H9 (cell line): ENCODE measurements at regions not wholly inside any gene's neighbourhood (a gene's known extent, or its start where the extent isn't known, plus 50 kb on each side); places are given as distances from the start of the nearest gene placed in this dataset.

Experiments
- DNase-seq: peaks from one replicate; pipeline ENCODE4 v3.0.0-alpha.2; 2017
- H2AFZ ChIP-seq: one replicate; pipeline ENCODE4 v1.6.1; 2013; ENCODE audit warnings: mild to moderate bottlenecking, low read length, control low read depth, moderate library complexity
- H2AK5ac ChIP-seq: 2 replicates; pipeline ENCODE4 v1.6.1; 2013; ENCODE audit warnings: low read length, control low read depth, mixed read lengths; ENCODE audit not compliant: insufficient read length
- H2BK120ac ChIP-seq: one replicate; pipeline ENCODE4 v1.6.1; 2013; ENCODE audit warnings: low read depth, mild to moderate bottlenecking, low read length, control low read depth, inconsistent platforms; ENCODE audit not compliant: poor library complexity, severe bottlenecking
- H2BK12ac ChIP-seq: 2 replicates; pipeline ENCODE4 v1.6.1; 2013; ENCODE audit warnings: low read length, control low read depth, mixed read lengths, low read depth; ENCODE audit not compliant: insufficient read length
- H2BK15ac ChIP-seq: 2 replicates; pipeline ENCODE4 v1.6.1; 2013; ENCODE audit warnings: low read depth, low read length, control low read depth
- H2BK20ac ChIP-seq: one replicate; pipeline ENCODE4 v1.6.1; 2013; ENCODE audit warnings: low read depth, mild to moderate bottlenecking, low read length, control low read depth, inconsistent platforms; ENCODE audit not compliant: poor library complexity, severe bottlenecking
- H2BK5ac ChIP-seq: 2 replicates; pipeline ENCODE4 v1.6.1; 2013; ENCODE audit warnings: low read length, control low read depth, mixed read lengths; ENCODE audit not compliant: insufficient read length
- H3K14ac ChIP-seq: 2 replicates; pipeline ENCODE4 v1.6.1; 2013; ENCODE audit warnings: low read length, control low read depth; ENCODE audit not compliant: insufficient read depth
- H3K18ac ChIP-seq: 2 replicates; pipeline ENCODE4 v1.6.1; 2013; ENCODE audit warnings: low read depth, mild to moderate bottlenecking, mixed read lengths, low read length, control low read depth; ENCODE audit not compliant: insufficient read length
- H3K23ac ChIP-seq: 2 replicates; pipeline ENCODE4 v1.6.1; 2013; ENCODE audit warnings: low read length, control low read depth, mixed read lengths, low read depth; ENCODE audit not compliant: insufficient read length
- H3K23me2 ChIP-seq: 2 replicates; pipeline ENCODE4 v1.6.1; 2013; ENCODE audit warnings: low read depth, mild to moderate bottlenecking, mixed read lengths, low read length, control low read depth; ENCODE audit not compliant: insufficient read length, poor library complexity, severe bottlenecking
- H3K27ac ChIP-seq: 2 replicates; pipeline ENCODE4 v1.5.1; 2013; ENCODE audit warnings: low read length, control low read depth, mixed read lengths, low read depth; ENCODE audit not compliant: insufficient read length
- H3K27me3 ChIP-seq: 2 replicates; pipeline ENCODE4 v1.6.1; 2013; ENCODE audit warnings: low read length, control low read depth, inconsistent platforms; ENCODE audit not compliant: insufficient read depth
- H3K4ac ChIP-seq: 2 replicates; pipeline ENCODE4 v1.6.1; 2013; ENCODE audit warnings: low read depth, mild to moderate bottlenecking, control low read depth, inconsistent platforms, low read length, moderate library complexity
- H3K4me1 ChIP-seq: 2 replicates; pipeline ENCODE4 v1.6.1; 2013; ENCODE audit warnings: low read length, control low read depth, inconsistent platforms; ENCODE audit not compliant: insufficient read depth
- H3K4me2 ChIP-seq: 2 replicates; pipeline ENCODE4 v1.6.1; 2013; ENCODE audit warnings: low read length, control low read depth, mixed read lengths; ENCODE audit not compliant: insufficient read length, insufficient read depth
- H3K56ac ChIP-seq: 2 replicates; pipeline ENCODE4 v1.6.1; 2013; ENCODE audit warnings: low read depth, mild to moderate bottlenecking, mixed read lengths, low read length, control low read depth; ENCODE audit not compliant: insufficient read length
- H3K79me1 ChIP-seq: 2 replicates; pipeline ENCODE4 v1.6.1; 2013; ENCODE audit warnings: low read depth, mild to moderate bottlenecking, moderate library complexity, low read length, control low read depth, inconsistent platforms; ENCODE audit not compliant: insufficient read depth, poor library complexity, severe bottlenecking
- H3K79me2 ChIP-seq: 2 replicates; pipeline ENCODE4 v1.6.1; 2013; ENCODE audit warnings: low read length, control low read depth, inconsistent platforms; ENCODE audit not compliant: insufficient read depth
- H3K9ac ChIP-seq: 2 replicates; pipeline ENCODE4 v1.6.1; 2013; ENCODE audit warnings: low read length, control low read depth, mixed read lengths; ENCODE audit not compliant: insufficient read length; ENCODE audit errors: extremely low read depth
- H3K9me3 ChIP-seq: one replicate; pipeline ENCODE4 v1.6.1; 2013; ENCODE audit warnings: low read depth, low read length, inconsistent platforms; ENCODE audit not compliant: control insufficient read depth
- H3T11ph ChIP-seq: one replicate; pipeline ENCODE4 v1.6.1; 2013; ENCODE audit warnings: mild to moderate bottlenecking, low read length, control low read depth, inconsistent platforms
- H4K20me1 ChIP-seq: one replicate; pipeline ENCODE4 v1.6.1; 2013; ENCODE audit not compliant: control insufficient read depth, insufficient read length, insufficient read depth
- H4K5ac ChIP-seq: 2 replicates; pipeline ENCODE4 v1.6.1; 2013; ENCODE audit warnings: low read depth, mild to moderate bottlenecking, mixed read lengths, low read length, control low read depth; ENCODE audit not compliant: insufficient read length
- H4K8ac ChIP-seq: replicated peaks from 2 replicates; pipeline ENCODE4 v1.6.1; 2013; ENCODE audit warnings: low read length, control low read depth, mixed read lengths, low read depth; ENCODE audit not compliant: insufficient read length
- H4K91ac ChIP-seq: 2 replicates; pipeline ENCODE4 v1.6.1; 2013; ENCODE audit warnings: low read depth, mild to moderate bottlenecking, moderate library complexity, mixed read lengths, low read length, control low read depth; ENCODE audit not compliant: insufficient read length
- H3K27ac Mint-ChIP-seq, 3 experiments: 2 replicates in 2 of 3; 3 replicates in 1 of 3; pipeline ENCODE4 v1.8.0; 2020 to 2021; ENCODE audit warnings: mixed read lengths in 3 of 3, mild to moderate bottlenecking in 1 of 3, moderate library complexity in 1 of 3
- H3K27me3 Mint-ChIP-seq: 2 replicates; pipeline ENCODE4 v1.8.0; 2021; ENCODE audit warnings: low read depth, mild to moderate bottlenecking, moderate library complexity, mixed read lengths
- H3K36me3 Mint-ChIP-seq, 3 experiments: 2 replicates in 2 of 3; 3 replicates in 1 of 3; pipeline ENCODE4 v1.8.0; 2020 to 2021; ENCODE audit warnings: low read depth in 3 of 3, mixed read lengths in 3 of 3; ENCODE audit not compliant: insufficient read depth in 1 of 3
- H3K4me1 Mint-ChIP-seq, 2 experiments: 2 replicates each; pipeline ENCODE4 v1.8.0; 2020; ENCODE audit warnings: mixed read lengths in 2 of 2
- H3K4me3 Mint-ChIP-seq, 2 experiments: 2 replicates in 1 of 2; 3 replicates in 1 of 2; pipeline ENCODE4 v1.8.0; 2020 to 2021; ENCODE audit warnings: mild to moderate bottlenecking in 2 of 2, mixed read lengths in 2 of 2, moderate library complexity in 1 of 2
- H3K9me3 Mint-ChIP-seq, 2 experiments: 2 replicates in 1 of 2; 3 replicates in 1 of 2; pipeline ENCODE4 v1.8.0; 2020; ENCODE audit warnings: mild to moderate bottlenecking in 2 of 2, mixed read lengths in 2 of 2, moderate library complexity in 1 of 2
- WGBS: extraction: QIAGEN DNeasy Blood & Tissue Kit; methylation state at CpG from one replicate; pipeline ENCODE4 v1.1.7; 2013; ENCODE audit warnings: missing lambda C conversion rate, low lambda C conversion rate, mixed read lengths; ENCODE audit not compliant: insufficient read length; ENCODE audit errors: extremely low coverage; 5-methylcytosine and 5-hydroxymethylcytosine counted together
- TF ChIP-seq, protein P1 (sequence below): fragments of 200-600 bp; sonication (generic); conservative IDR thresholded peaks from 3 replicates; pipeline ENCODE4 v1.8.0; 2021; ENCODE audit warnings: antibody characterized with exemption, mild to moderate bottlenecking

GRCh38 chr7:79837915-79838314 is 296.7 kb upstream of the GNAI1 start:
- Histone ChIP-seq H2BK120ac (no peak overlapping the region), H3K79me1 (no peaks in the 10 kb centered on the region), H4K20me1 (no peaks in the 10 kb centered on the region), H2BK5ac (no peak overlapping the region), H2BK15ac (no peak overlapping the region), H3K79me2 (no peaks in the 10 kb centered on the region), H3K14ac (no peak overlapping the region), H3K9ac (no peak overlapping the region), H3K27ac (no peak overlapping the region), H2BK12ac (no peak overlapping the region), H3K4me1 (no peaks in the 10 kb centered on the region), H2AFZ (no peak overlapping the region), H3K4me2 (no peak overlapping the region), H3K23me2 (no peaks in the 10 kb centered on the region), H2BK20ac (no peak overlapping the region), H2AK5ac (no peak overlapping the region), H4K5ac (no peak overlapping the region), H3T11ph (no peak overlapping the region), H3K23ac (no peak overlapping the region), H4K91ac (no peak overlapping the region), H3K27me3 (no peaks in the 10 kb centered on the region), H4K8ac (no peak overlapping the region), H3K56ac (no peak overlapping the region), H3K9me3 (no peaks in the 10 kb centered on the region), H3K18ac (no peak overlapping the region), H3K4ac (no peak overlapping the region)
- Mint-ChIP-seq H3K27ac (no peak overlapping the region), H3K36me3 (no peaks in the 10 kb centered on the region), H3K27me3 (no peaks in the 10 kb centered on the region), H3K4me1 (no peaks in the 10 kb centered on the region), H3K9me3 (no peaks in the 10 kb centered on the region), H3K4me3 (no peak overlapping the region)
- DNase-seq: no peak
- TF ChIP-seq, protein P1, sequence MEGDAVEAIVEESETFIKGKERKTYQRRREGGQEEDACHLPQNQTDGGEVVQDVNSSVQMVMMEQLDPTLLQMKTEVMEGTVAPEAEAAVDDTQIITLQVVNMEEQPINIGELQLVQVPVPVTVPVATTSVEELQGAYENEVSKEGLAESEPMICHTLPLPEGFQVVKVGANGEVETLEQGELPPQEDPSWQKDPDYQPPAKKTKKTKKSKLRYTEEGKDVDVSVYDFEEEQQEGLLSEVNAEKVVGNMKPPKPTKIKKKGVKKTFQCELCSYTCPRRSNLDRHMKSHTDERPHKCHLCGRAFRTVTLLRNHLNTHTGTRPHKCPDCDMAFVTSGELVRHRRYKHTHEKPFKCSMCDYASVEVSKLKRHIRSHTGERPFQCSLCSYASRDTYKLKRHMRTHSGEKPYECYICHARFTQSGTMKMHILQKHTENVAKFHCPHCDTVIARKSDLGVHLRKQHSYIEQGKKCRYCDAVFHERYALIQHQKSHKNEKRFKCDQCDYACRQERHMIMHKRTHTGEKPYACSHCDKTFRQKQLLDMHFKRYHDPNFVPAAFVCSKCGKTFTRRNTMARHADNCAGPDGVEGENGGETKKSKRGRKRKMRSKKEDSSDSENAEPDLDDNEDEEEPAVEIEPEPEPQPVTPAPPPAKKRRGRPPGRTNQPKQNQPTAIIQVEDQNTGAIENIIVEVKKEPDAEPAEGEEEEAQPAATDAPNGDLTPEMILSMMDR: no peak
- no CpG with 5 or more reads among the region's 1 CpG for WGBS
